Stimulated activated effector memory CD8-positive, alpha-beta T cell treated with anti-CD3 and anti-CD28 coated beads, Interleukin-12 subunit alpha, Interleukin-12 subunit beta, amount 100 ng/mL, for 72 hours (primary cell): ENCODE measurements at regions not wholly inside any gene's neighbourhood (a gene's known extent, or its start where the extent isn't known, plus 50 kb on each side); places are given as distances from the start of the nearest gene placed in this dataset.

Experiments
- ATAC-seq: fragments of 150-1000 bp; cut with Tn5 transposase; 2 replicates; pipeline ENCODE4 v1.10.0; 2021
- DNase-seq, 2 donors: peaks; one replicate each; pipeline ENCODE4 v3.0.0; 2021 to 2022; ENCODE audit warnings: low spot score in 2 of 2
- H3K27ac Mint-ChIP-seq: one replicate; pipeline ENCODE4 v1.8.0; 2022; ENCODE audit warnings: mild to moderate bottlenecking, mixed read lengths
- H3K36me3 Mint-ChIP-seq: one replicate; pipeline ENCODE4 v1.8.0; 2022; ENCODE audit warnings: mild to moderate bottlenecking, mixed read lengths
- H3K4me1 Mint-ChIP-seq: one replicate; pipeline ENCODE4 v1.8.0; 2022; ENCODE audit warnings: mixed read lengths
- H3K4me3 Mint-ChIP-seq: one replicate; pipeline ENCODE4 v1.8.0; 2022; ENCODE audit warnings: mild to moderate bottlenecking, mixed read lengths
- H3K9me3 Mint-ChIP-seq: one replicate; pipeline ENCODE4 v1.8.0; 2022; ENCODE audit warnings: mixed read lengths

DNA sequence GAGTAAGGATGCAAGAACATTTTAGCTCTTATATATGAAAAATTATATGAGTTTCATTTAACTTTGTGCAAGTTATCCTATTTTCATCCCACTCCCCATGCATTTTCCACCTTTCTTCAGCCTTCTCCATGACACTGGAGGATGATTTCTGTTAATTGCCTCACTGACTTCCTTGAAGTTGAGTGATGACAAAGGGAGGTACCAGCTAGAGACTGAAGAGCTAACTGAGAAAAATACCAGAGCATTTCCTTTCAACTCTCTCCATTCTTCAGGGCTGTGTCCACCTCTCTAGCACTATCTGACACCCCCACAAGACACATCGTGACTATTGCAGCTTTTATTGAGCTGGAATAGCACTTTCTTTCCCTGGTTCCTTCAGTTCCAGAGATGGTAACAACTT, 711.6 kb upstream of the LRRC4C start:
- Mint-ChIP-seq H3K27ac (no peak overlapping the region), H3K4me1 (no peaks in the 10 kb centered on the region), H3K4me3 (no peak overlapping the region), H3K9me3 (peaks cover 20% of the 10 kb centered on the region), H3K36me3 (no peaks in the 10 kb centered on the region)
- ATAC-seq (no peak), DNase-seq (no peak)

DNA sequence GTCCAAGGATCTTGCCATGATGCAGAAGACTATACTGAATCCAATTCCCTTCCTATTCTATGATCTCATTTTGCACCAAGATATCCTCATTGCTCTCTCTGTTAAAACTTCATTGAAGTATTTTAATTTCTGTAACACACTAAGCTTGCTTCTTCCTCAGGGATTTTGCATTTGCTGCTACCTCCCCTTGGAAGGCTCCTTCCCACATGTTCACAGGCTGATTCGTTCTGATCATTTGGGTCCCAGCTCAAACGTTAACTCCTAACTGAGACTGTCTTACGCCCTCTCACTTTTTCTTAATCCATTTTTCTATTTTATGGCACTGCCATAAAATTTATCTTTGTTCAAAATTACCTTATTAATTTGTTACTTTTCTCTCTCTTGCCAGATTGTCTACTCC, 713.0 kb upstream of the LRRC4C start:
- Mint-ChIP-seq H3K4me1 (no peaks in the 10 kb centered on the region), H3K36me3 (no peaks in the 10 kb centered on the region), H3K4me3 (no peak overlapping the region), H3K9me3 (peaks cover 24% of the 10 kb centered on the region), H3K27ac (no peak overlapping the region)
- ATAC-seq: no peak
- no peak for DNase-seq

DNA sequence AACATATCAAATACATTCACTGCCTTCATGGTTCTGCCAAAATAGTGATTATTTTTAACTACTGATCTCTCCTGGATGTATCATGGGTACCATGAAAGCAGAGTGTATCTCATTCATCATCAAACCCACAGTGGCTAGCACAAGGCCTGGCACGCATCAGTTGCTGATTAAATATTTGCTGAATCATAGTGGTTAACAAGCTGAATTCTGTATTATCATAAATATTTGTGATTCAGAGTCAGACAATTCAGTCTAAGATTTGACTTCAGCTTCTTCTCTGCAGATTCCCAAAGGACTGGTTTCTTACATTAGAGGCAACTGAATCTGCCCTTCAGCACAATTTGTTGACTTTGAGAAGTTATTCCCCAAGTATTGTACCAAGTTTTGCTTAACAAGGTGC, 715.8 kb upstream of the LRRC4C start:
- Mint-ChIP-seq H3K4me3 (no peak overlapping the region), H3K36me3 (no peaks in the 10 kb centered on the region), H3K4me1 (no peaks in the 10 kb centered on the region), H3K27ac (no peak overlapping the region), H3K9me3 (peaks cover 16% of the 10 kb centered on the region)
- DNase-seq: no peak
- no peak for ATAC-seq

DNA sequence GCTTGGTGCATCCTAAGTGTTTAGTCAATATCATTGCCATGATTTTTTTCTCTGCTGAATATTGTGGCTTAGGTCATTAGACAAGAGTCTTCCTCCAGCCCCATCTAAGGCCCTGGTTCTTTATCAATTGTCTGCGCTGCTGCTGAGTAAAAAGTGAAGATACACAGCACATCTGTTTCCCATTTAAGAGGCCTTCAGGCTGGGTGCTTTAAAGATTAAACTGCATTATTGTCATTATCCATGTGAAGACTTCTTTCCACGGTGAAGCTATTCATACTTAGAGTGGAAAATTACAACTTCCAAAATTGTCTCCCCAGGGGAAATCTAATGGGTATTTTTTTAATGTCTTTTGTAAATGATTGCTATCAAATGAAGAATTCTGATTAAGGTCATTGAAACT, 719.8 kb upstream of the LRRC4C start:
- Mint-ChIP-seq H3K4me3 (no peak overlapping the region), H3K4me1 (no peaks in the 10 kb centered on the region), H3K27ac (no peak overlapping the region), H3K9me3 (peaks cover 10% of the 10 kb centered on the region), H3K36me3 (no peaks in the 10 kb centered on the region)
- DNase-seq: no peak
- ATAC-seq: no peak

DNA sequence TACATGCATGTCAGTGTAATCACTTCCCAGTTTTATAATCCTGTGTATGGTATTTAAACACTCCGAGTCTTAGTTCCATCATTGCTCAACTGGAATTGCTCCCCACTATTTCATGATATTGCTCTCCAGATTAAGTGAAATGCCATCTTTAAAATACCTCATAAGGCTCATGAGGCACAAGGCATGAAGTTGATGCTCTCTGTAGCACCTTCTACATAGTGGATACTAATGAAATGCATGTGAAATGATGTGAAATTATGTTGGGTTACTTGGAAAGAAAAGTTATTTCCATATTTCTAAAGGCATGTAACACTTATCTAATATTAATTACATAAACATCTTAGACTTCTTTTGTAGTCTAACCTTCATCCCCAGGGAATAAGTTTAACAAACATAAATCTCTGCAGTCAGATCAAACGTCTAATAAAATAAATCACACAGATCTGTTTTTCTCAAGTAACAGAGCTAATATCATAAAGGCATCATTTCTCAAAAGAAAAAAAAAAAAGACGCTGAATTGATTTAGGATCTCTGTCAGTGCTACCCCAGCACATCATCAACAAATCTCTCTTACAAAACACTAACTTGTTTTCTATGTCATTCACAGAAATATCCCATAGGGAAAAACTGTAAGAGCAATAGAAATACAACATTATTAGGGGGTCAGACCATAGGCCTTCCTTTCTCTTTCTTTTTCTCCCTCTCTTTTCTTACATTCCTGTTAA, 736.0 kb upstream of the LRRC4C start:
- H3K9me3 Mint-ChIP-seq: peaks cover 16% of the 10 kb centered on the region

DNA sequence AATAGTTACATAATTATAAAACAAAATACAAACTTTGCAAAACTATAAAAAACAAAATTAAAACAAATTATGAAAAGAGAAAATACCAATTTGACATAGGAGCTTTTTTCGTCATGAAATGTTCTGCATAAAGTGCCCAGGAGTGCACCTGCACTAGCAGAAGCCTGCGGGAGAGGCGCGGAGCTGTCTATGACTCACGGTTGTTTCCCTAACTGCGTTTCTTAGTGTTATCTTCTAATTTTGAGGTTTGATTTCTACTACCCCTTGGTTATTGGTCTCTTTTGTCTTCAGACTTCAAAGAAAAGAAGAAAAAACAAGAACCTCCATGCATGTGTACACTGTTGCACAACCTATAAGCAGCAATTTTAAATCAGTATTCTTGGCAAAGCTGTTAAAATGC, 740.9 kb upstream of the LRRC4C start:
- no peaks in the 10 kb centered on the region for H3K4me1 Mint-ChIP-seq
- ATAC-seq (no peak), DNase-seq (no peak)
- H3K27ac Mint-ChIP-seq: no peak overlapping the region
- H3K4me3 Mint-ChIP-seq: no peak overlapping the region
- no peaks in the 10 kb centered on the region for H3K36me3 Mint-ChIP-seq
- peaks cover 28% of the 10 kb centered on the region for H3K9me3 Mint-ChIP-seq

More for the DNA sequence above, 736.0 kb upstream of the LRRC4C start:
- no peaks in the 10 kb centered on the region for H3K36me3 Mint-ChIP-seq
- H3K4me1 Mint-ChIP-seq: no peaks in the 10 kb centered on the region
- DNase-seq (no peak), ATAC-seq (no peak)
- H3K27ac Mint-ChIP-seq: no peak overlapping the region
- no peak overlapping the region for H3K4me3 Mint-ChIP-seq

DNA sequence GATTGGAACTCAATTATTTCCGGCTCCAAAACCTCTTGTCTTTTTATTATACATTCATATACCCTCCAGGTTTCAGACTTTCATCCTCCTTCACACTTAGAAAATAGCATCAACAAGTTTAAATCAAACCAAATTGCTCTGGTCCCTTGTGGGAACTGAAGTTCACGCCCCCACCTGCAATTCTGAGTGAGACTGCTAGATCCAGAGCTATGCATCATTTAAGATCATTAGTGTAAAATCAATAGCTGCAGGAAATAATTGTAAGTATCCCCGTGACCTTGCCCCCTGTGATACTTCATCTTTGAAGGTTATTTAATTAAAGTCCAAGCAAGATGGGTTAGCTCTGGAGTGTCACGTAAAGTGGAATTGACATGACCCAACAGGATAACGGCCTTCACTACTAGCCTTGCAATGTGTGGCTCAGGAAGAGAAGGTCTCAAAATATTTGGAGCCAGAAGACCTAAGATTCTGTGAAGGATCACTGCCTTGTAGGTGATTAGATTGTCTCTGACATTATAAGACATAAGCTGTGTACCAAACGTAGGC, 742.2 kb upstream of the LRRC4C start:
- Mint-ChIP-seq H3K36me3 (no peaks in the 10 kb centered on the region), H3K9me3 (peaks cover 24% of the 10 kb centered on the region), H3K4me3 (no peak overlapping the region), H3K27ac (no peak overlapping the region), H3K4me1 (no peaks in the 10 kb centered on the region)
- DNase-seq (no peak), ATAC-seq (no peak)

DNA sequence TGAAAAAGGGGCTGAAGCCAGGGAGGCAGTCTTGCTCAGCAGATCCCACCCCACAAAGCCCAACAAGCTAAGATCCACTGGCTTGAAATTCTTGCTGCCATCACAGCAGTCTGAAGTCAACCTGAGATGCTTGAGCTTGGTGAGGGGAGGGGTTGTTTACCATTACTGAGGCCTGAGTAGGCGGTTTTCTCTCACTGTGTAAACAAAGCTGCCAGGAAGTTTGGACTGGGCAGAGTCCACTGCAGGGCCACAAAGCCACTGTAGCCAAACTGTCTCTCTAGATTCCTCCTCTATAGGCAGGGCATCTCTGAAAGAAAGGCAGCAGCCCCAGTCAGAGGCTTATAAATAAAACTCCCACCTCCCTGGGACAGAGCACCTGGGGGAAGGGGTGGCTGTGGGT, 746.1 kb upstream of the LRRC4C start:
- DNase-seq (no peak), ATAC-seq (no peak)
- no peaks in the 10 kb centered on the region for H3K4me1 Mint-ChIP-seq
- H3K36me3 Mint-ChIP-seq: no peaks in the 10 kb centered on the region
- H3K4me3 Mint-ChIP-seq: no peak overlapping the region
- H3K9me3 Mint-ChIP-seq: peaks cover 31% of the 10 kb centered on the region
- H3K27ac Mint-ChIP-seq: no peak overlapping the region

DNA sequence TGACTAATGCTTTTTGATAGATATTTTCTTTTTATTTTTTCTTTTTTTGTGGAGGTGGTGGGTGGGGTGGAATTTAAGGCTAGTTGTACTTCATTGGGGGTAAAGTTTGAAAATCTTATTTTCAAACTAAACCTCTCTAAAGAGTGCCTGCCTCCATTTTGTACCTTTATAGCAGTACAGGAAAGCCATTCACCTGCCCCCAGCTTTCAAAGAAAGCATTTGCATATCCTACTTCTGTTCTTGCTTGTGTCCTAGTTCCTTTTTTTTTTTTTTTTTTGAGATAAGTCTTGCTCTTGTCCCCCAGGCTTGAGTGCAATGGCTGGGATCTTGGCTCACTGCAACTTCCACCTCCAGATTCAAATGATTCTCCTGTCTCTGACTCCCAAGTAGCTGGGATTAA, 766.2 kb upstream of the LRRC4C start:
- H3K4me1 Mint-ChIP-seq: no peaks in the 10 kb centered on the region
- ATAC-seq (no peak), DNase-seq (no peak)
- H3K27ac Mint-ChIP-seq: no peak overlapping the region
- H3K4me3 Mint-ChIP-seq: no peak overlapping the region
- peaks cover 11% of the 10 kb centered on the region for H3K9me3 Mint-ChIP-seq
- H3K36me3 Mint-ChIP-seq: no peaks in the 10 kb centered on the region

DNA sequence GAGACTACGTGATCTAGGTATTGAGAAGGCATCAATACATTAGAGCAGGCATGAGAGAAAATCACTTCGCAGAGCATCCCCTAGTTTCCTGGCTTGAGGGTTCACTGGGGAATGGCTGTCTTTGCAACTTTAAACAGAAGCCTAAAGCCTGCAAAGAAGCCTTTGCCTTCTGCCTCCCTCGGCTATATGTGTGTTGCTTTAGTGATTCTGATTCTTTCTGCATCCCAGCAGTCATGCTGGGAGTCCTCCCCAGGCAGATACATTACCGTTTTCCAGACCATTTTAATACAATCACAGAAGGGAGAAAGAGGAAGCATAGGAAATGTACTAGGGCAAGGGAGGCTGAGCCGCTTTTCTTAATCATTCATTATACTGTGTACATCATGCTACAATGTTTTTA, 773.2 kb upstream of the LRRC4C start:
- Mint-ChIP-seq H3K27ac (no peak overlapping the region), H3K9me3 (peaks cover 22% of the 10 kb centered on the region), H3K4me1 (no peaks in the 10 kb centered on the region), H3K36me3 (no peaks in the 10 kb centered on the region), H3K4me3 (no peak overlapping the region)
- ATAC-seq (no peak), DNase-seq (no peak)

DNA sequence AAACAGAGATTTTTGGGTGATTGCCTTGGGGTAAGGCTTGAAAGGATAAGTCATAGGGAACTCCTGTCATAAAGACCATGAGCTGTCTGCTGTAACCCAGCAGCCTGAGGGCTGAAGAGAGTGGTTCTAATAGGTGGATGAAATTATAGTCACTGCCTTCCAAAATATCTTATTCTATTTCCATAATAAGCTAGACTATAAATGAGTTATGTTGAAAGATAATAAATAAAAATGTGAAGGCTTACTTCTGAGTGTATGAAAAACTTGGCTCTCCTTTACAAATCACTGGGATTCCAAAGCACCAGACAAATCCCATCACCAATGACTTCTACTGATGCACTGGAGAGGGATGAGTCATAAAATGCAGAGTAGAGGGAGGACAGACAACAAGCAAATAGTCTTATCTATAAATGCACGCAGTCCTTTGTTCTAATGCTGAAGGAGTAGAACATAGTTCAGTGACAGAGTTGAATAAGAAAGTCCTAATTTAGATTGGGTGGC, 775.0 kb upstream of the LRRC4C start:
- no peak overlapping the region for H3K4me3 Mint-ChIP-seq
- H3K27ac Mint-ChIP-seq: no peak overlapping the region
- DNase-seq (no peak), ATAC-seq (no peak)
- peaks cover 29% of the 10 kb centered on the region for H3K9me3 Mint-ChIP-seq
- no peaks in the 10 kb centered on the region for H3K4me1 Mint-ChIP-seq
- no peaks in the 10 kb centered on the region for H3K36me3 Mint-ChIP-seq

DNA sequence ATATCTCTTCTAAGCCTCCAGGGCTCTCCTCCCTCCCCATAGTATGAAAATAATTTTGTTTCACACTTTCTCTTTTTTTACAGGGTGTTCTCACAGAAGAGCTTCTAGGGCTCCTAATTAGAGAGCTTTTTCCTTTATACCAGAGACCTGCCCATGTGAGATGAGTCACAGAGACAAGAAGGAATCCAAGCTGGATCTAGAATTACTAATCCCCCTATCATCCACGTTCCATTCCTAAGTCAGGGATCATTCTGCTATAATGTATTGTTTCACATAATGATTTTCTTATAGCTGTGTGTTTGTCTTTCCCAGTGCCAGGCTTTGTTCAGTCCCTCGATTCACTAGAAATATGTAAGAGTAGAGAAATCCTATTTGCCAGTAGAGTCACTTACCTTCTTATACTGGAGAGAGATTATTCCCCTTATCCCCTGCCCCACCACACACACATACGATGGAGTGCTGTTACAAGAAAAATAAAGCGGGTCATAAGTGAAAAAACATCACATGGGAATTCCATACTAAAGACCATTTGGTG, 778.3 kb upstream of the LRRC4C start:
- Mint-ChIP-seq H3K36me3 (no peaks in the 10 kb centered on the region), H3K4me1 (no peaks in the 10 kb centered on the region), H3K4me3 (no peak overlapping the region), H3K27ac (no peak overlapping the region), H3K9me3 (peaks cover 31% of the 10 kb centered on the region)
- ATAC-seq (no peak), DNase-seq (no peak)

DNA sequence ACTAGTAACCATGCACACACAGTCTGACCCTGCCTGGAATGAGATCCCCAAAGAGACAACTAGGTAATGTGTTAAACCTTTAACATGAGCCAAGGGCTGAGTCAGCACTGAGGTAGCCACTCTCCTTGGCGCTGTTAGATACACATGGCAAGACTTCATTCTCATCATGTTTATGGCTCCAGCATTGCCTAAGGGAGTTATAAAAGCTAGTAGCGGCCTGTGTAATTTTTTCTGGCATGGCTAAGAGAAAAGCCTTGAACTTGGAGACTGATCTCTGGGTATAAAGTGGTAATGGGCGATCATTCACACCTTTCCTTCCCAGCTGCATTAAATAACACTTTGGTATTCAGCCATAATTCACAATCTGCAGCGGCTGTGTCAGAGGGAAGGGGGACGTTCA, 779.7 kb upstream of the LRRC4C start:
- Mint-ChIP-seq H3K9me3 (peaks cover 27% of the 10 kb centered on the region), H3K36me3 (no peaks in the 10 kb centered on the region), H3K4me3 (no peak overlapping the region), H3K4me1 (no peaks in the 10 kb centered on the region), H3K27ac (no peak overlapping the region)
- ATAC-seq: no peak
- DNase-seq: no peak

DNA sequence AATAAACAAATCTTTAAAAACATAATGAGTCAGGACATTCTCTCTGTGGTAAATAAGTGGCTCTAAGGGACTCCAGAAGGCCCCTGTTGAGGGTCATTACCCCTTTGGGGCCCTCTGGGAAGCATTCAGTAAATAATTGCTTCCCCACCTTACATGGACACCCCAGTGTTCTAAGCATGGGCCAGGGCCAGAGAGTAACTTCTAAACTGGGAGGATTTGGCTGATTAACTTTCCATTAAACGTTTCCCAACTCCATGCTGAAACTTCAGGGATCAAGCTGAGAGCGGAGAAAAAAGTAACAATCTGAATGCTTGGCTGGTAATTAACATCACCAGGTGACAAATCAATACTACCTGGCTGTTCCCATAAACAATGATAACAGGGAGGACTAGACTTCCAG, 783.9 kb upstream of the LRRC4C start:
- DNase-seq (no peak), ATAC-seq (no peak)
- Mint-ChIP-seq H3K9me3 (peaks cover 11% of the 10 kb centered on the region), H3K36me3 (no peaks in the 10 kb centered on the region), H3K27ac (no peak overlapping the region), H3K4me1 (no peaks in the 10 kb centered on the region), H3K4me3 (no peak overlapping the region)

DNA sequence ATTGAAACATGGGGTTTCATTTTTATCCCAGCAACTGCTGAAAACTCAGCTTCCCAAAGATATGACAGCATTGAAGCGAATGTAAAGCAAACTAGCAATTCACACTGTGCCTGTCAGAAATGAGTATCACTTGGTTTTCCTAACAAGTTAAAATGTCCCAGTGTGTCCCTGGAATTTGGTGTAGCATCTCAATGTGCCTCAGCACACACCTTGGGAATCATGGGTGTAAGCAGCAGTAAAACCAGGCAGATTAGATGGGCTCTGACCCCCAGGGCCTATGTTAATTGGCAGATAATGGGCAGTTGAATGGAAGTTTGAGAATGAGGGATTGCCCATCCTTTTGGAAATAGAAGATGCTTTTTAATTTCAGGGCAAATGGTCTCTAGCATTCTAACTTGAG, 784.9 kb upstream of the LRRC4C start:
- Mint-ChIP-seq H3K9me3 (peaks cover 7% of the 10 kb centered on the region), H3K27ac (no peak overlapping the region)
- ATAC-seq: no peak

DNA sequence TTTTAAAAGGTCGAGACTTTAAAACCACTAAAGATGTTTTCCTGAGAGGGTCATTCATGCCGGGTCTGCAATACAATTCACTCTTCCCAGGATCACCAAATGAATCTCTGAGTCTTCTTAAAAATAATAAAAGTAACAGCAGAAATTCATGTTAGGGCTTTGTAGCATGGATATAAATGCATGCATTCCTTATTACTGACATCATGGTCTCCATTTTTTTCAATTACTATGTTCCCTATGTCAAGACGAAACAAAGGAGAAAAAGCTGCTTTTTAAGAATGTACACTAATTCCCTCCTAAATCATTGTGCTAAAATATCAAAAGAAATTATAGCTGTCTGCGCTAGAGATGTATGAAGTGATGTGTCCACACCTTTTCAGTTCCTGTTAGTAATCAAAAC, 789.9 kb upstream of the LRRC4C start:
- Mint-ChIP-seq H3K4me1 (no peaks in the 10 kb centered on the region), H3K9me3 (peaks cover 7% of the 10 kb centered on the region), H3K27ac (no peak overlapping the region), H3K36me3 (no peaks in the 10 kb centered on the region), H3K4me3 (no peak overlapping the region)
- no peak for DNase-seq
- ATAC-seq: no peak

More for the DNA sequence above, 784.9 kb upstream of the LRRC4C start:
- DNase-seq: no peak
- Mint-ChIP-seq H3K4me1 (no peaks in the 10 kb centered on the region), H3K36me3 (no peaks in the 10 kb centered on the region), H3K4me3 (no peak overlapping the region)
